ENCODE measurements at regions not wholly inside any gene's neighbourhood (a gene's known extent, or its start where the extent isn't known, plus 50 kb on each side); places are given as distances from the start of the nearest gene placed in this dataset.

- Histone ChIP-seq H3K4me2 (ENCODE audit: low read depth, low read length, poor library complexity, severe bottlenecking) (no peak overlapping the region), H3K9me2 (replicated peaks; ENCODE audit: low read depth, low read length) (no peaks in the 10 kb centered on the region), H4K20me1 (ENCODE audit: insufficient read depth, low read length, poor library complexity, severe bottlenecking) (no peaks in the 10 kb centered on the region), H2AFZ (ENCODE audit: low read length) (no peak overlapping the region), H3F3A (ENCODE audit: low read depth) (no peaks in the 10 kb centered on the region), H3K9ac (ENCODE audit: low read depth, low read length, poor library complexity, severe bottlenecking) (no peak overlapping the region), H3K9me3 (ENCODE audit: insufficient read depth, low read depth, low read length) (peaks cover 3% of the 10 kb centered on the region; the same call in 1 of the 2 replicates), H3K27me3 (ENCODE audit: insufficient read depth, low read length, poor library complexity, severe bottlenecking) (no peaks in the 10 kb centered on the region), H3K4me3 (ENCODE audit: low read length, poor library complexity, severe bottlenecking) (no peak overlapping the region), H3K36me3 (ENCODE audit: insufficient read depth, low read length) (no peaks in the 10 kb centered on the region), H3K79me2 (ENCODE audit: insufficient read depth, low read length) (no peaks in the 10 kb centered on the region), H3K4me1 (ENCODE audit: insufficient read depth, low read length, poor library complexity, severe bottlenecking) (no peaks in the 10 kb centered on the region)
- no peak for TF ChIP-seq EZH2phosphoT487 (IDR thresholded peaks at IDR 0.05; ENCODE audit: borderline replicate concordance)
These were observed 2233.8 kb upstream of the C9orf72 start for GRCh38 chr9:29806937-29807618.

GRCh38 chr9:29816954-29817703 lies 2243.8 kb upstream of the C9orf72 start:
- no peaks in the 10 kb centered on the region for H3K9me3 ChIP-seq (ENCODE audit: insufficient read depth, low read depth, low read length)
- H3K36me3 ChIP-seq (ENCODE audit: insufficient read depth, low read length): no peaks in the 10 kb centered on the region
- no peak overlapping the region for H3K9ac ChIP-seq (ENCODE audit: low read depth, low read length, poor library complexity, severe bottlenecking)
- TF ChIP-seq CTCF (conservative IDR thresholded peaks at IDR 0.05; ENCODE audit: low read length) (no peak), EZH2phosphoT487 (IDR thresholded peaks at IDR 0.05; ENCODE audit: borderline replicate concordance) (no peak)
- no peaks in the 10 kb centered on the region for H4K20me1 ChIP-seq (ENCODE audit: insufficient read depth, low read length, poor library complexity, severe bottlenecking)
- no peaks in the 10 kb centered on the region for H3K27me3 ChIP-seq (ENCODE audit: insufficient read depth, low read length, poor library complexity, severe bottlenecking)
- H3K79me2 ChIP-seq (ENCODE audit: insufficient read depth, low read length): no peaks in the 10 kb centered on the region
- H2AFZ ChIP-seq (ENCODE audit: low read length): no peak overlapping the region
- H3K9me2 ChIP-seq (replicated peaks; ENCODE audit: low read depth, low read length): no peaks in the 10 kb centered on the region
- H3K4me3 ChIP-seq (ENCODE audit: low read length, poor library complexity, severe bottlenecking): no peak overlapping the region
- no peaks in the 10 kb centered on the region for H3K4me1 ChIP-seq (ENCODE audit: insufficient read depth, low read length, poor library complexity, severe bottlenecking)
- no peaks in the 10 kb centered on the region for H3F3A ChIP-seq (ENCODE audit: low read depth)
- no peak overlapping the region for H3K4me2 ChIP-seq (ENCODE audit: low read depth, low read length, poor library complexity, severe bottlenecking)

- no peaks in the 10 kb centered on the region for H3K27me3 ChIP-seq (ENCODE audit: insufficient read depth, low read length, poor library complexity, severe bottlenecking)
- no peaks in the 10 kb centered on the region for H3K79me2 ChIP-seq (ENCODE audit: insufficient read depth, low read length)
- no peaks in the 10 kb centered on the region for H3K4me1 ChIP-seq (ENCODE audit: insufficient read depth, low read length, poor library complexity, severe bottlenecking)
- H3K9me3 ChIP-seq (ENCODE audit: insufficient read depth, low read depth, low read length): no peaks in the 10 kb centered on the region
- H2AFZ ChIP-seq (ENCODE audit: low read length): no peak overlapping the region
- H3K4me3 ChIP-seq (ENCODE audit: low read length, poor library complexity, severe bottlenecking): no peak overlapping the region
- H3K9ac ChIP-seq (ENCODE audit: low read depth, low read length, poor library complexity, severe bottlenecking): no peak overlapping the region
- H4K20me1 ChIP-seq (ENCODE audit: insufficient read depth, low read length, poor library complexity, severe bottlenecking): no peaks in the 10 kb centered on the region
- no peak overlapping the region for H3K4me2 ChIP-seq (ENCODE audit: low read depth, low read length, poor library complexity, severe bottlenecking)
- no peaks in the 10 kb centered on the region for H3F3A ChIP-seq (ENCODE audit: low read depth)
- H3K9me2 ChIP-seq (replicated peaks; ENCODE audit: low read depth, low read length): no peaks in the 10 kb centered on the region
- TF ChIP-seq EZH2phosphoT487 (IDR thresholded peaks at IDR 0.05; ENCODE audit: borderline replicate concordance) (no peak), CTCF (conservative IDR thresholded peaks at IDR 0.05; ENCODE audit: low read length) (no peak)
- H3K36me3 ChIP-seq (ENCODE audit: insufficient read depth, low read length): no peaks in the 10 kb centered on the region
These were observed 2249.2 kb upstream of the C9orf72 start for GRCh38 chr9:29822458-29822857.

All from Loucy (cell line).